ENCODE measurements at regions not wholly inside any gene's neighbourhood (a gene's known extent, or its start where the extent isn't known, plus 50 kb on each side); places are given as distances from the start of the nearest gene placed in this dataset.

- Histone ChIP-seq H3K27me3 (no peaks in the 10 kb centered on the region), H3K36me3 (no peaks in the 10 kb centered on the region), H3K9me3 (no peaks in the 10 kb centered on the region), H3K4me3 (no peak overlapping the region), H3K4me1 (no peaks in the 10 kb centered on the region), H3K27ac (no peak overlapping the region)
- intact Hi-C loops (cut with DNase I; ENCODE audit: low total_unique reads): no loop called here
- no peak for DNase-seq
- no peak for TF ChIP-seq POLR2A (IDR thresholded peaks at IDR 0.05)
- TF ChIP-seq CTCF (IDR thresholded peaks at IDR 0.05): no peak
Observed at GRCh38 chr15:46270481-46271147, 635.8 kb downstream of the SQOR start.

DNA sequence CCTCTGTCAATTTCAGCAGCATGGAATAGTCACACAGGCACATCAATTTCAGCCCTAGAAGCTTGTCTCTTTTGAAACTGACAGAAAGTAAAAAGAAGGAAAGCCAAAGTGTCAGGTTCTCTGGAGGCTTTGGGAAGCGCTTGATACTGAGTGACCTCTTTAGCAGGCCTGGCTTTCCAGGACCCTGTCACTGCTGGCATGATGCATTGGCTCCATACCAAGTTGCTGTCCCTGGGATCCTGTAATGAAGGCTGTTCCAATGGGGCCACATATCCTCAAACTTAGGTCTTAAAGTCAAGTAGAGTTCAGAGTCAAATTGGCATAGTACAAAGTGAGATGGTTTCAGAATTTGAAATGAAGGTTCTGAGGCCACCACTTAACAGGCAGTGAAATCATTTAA, 640.9 kb downstream of the SQOR start:
- no peak for TF ChIP-seq CTCF (IDR thresholded peaks at IDR 0.05)
- H3K27ac ChIP-seq: no peak overlapping the region
- DNase-seq: no peak
- H3K4me3 ChIP-seq: no peak overlapping the region
- H3K27me3 ChIP-seq: no peaks in the 10 kb centered on the region
- intact Hi-C loops (cut with DNase I; ENCODE audit: low total_unique reads): no loop called here
- no peaks in the 10 kb centered on the region for H3K9me3 ChIP-seq
- H3K4me1 ChIP-seq: no peaks in the 10 kb centered on the region
- no peaks in the 10 kb centered on the region for H3K36me3 ChIP-seq

DNA sequence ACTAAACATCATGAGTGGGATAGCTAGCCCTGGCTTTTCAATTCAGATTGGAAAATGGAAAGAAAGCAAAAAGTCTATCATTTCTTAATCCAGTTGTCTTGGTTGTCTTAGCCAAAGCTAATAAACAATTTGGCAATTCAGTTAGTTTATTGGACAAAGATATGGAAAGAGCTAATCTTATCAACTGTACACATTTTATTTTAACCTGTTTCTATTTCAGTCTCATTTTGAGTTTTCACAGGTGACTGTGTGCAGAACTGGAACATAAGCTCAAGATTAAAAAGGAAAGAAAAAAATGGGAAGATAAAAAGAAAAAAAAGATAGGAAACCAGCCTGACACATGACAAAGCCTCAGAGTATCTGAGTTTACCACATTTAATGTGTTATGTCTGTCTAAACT, 642.6 kb downstream of the SQOR start:
- H3K27ac ChIP-seq: no peak overlapping the region
- no peaks in the 10 kb centered on the region for H3K4me1 ChIP-seq
- intact Hi-C loops (cut with DNase I; ENCODE audit: low total_unique reads): no loop called here
- no peak for DNase-seq
- H3K9me3 ChIP-seq: no peaks in the 10 kb centered on the region
- no peaks in the 10 kb centered on the region for H3K27me3 ChIP-seq
- no peak for TF ChIP-seq CTCF (IDR thresholded peaks at IDR 0.05)
- no peak for TF ChIP-seq POLR2A (IDR thresholded peaks at IDR 0.05)
- H3K36me3 ChIP-seq: no peaks in the 10 kb centered on the region
- no peak overlapping the region for H3K4me3 ChIP-seq

GRCh38 chr15:46278062-46278461, 643.2 kb downstream of the SQOR start:
- no peak for TF ChIP-seq POLR2A (IDR thresholded peaks at IDR 0.05)
- no peak for TF ChIP-seq CTCF (IDR thresholded peaks at IDR 0.05)
- no peak for DNase-seq
- Histone ChIP-seq H3K36me3 (no peaks in the 10 kb centered on the region), H3K4me1 (no peaks in the 10 kb centered on the region), H3K27ac (no peak overlapping the region), H3K27me3 (no peaks in the 10 kb centered on the region), H3K9me3 (no peaks in the 10 kb centered on the region), H3K4me3 (no peak overlapping the region)
- intact Hi-C loops (cut with DNase I; ENCODE audit: low total_unique reads): no loop called here

DNA sequence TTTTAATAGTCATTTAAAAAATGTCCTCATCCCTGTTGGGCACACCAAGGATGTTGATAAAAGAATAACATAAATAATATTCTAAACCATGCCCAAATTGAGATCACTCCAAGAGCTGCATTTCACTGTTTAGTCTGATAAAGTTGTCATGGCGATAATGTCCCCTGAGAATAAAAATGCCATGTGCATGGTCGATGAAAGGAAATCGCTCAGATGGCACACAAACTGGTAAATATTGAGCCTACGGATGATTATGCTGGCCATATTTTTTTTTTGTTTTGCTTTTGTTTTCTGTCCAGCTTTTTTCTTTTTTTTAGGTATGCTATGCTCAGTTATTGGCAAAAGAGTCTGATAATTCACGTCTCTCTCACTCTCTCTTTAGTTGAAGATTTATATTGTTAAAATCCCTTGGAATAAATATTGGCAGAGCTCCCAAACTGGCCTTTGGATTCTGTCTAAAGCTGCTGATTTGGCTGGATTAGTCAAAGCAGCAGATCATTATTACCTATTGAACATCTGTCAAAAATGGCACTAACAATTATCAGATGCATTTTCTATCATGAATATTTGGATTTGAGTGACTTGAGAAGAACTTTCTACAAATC, 643.8 kb downstream of the SQOR start:
- Histone ChIP-seq H3K27me3 (no peaks in the 10 kb centered on the region), H3K27ac (no peak overlapping the region), H3K9me3 (no peaks in the 10 kb centered on the region), H3K4me1 (no peaks in the 10 kb centered on the region), H3K4me3 (no peak overlapping the region), H3K36me3 (no peaks in the 10 kb centered on the region)
- TF ChIP-seq CTCF (IDR thresholded peaks at IDR 0.05) (no peak), POLR2A (IDR thresholded peaks at IDR 0.05) (no peak)
- intact Hi-C loops (cut with DNase I; ENCODE audit: low total_unique reads): no loop called here
- DNase-seq: no peak

Data from uterus (tissue), 3 donors.